ENCODE measurements at regions not wholly inside any gene's neighbourhood (a gene's known extent, or its start where the extent isn't known, plus 50 kb on each side); places are given as distances from the start of the nearest gene placed in this dataset.

GRCh38 chr4:129998436-129999150, 902.6 kb downstream of the C4orf33 start:
- TF ChIP-seq CTCF (IDR thresholded peaks at IDR 0.05) = no peak
- no peak for TF ChIP-seq POLR2A (IDR thresholded peaks at IDR 0.05)
